ENCODE measurements at regions not wholly inside any gene's neighbourhood (a gene's known extent, or its start where the extent isn't known, plus 50 kb on each side); places are given as distances from the start of the nearest gene placed in this dataset.
"Not testable (repeated sequence)": the region's sequence is repeated elsewhere in the genome, so short reads cannot be mapped to it uniquely, and the experiment has no call there.

DNA sequence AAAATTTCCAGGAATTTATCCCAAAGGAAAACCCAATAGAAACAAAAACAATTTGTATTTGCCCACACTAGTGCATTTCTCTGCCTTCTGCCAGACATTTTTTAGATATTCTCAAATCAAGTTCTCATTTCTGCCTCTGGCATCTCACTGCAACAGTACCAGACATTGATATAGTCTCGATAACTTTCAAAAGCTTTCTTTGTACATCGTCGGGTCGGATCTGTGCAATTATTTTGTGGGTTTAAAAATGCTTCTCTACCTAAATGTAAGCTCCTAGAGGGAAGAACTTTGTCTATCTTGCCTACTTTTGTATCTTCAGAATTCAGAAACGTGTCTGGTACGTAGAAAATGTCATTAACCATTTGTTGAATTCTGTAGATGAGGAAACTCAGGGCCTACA is 125.5 kb upstream of the LIFR start:
- TF ChIP-seq, protein P1, sequence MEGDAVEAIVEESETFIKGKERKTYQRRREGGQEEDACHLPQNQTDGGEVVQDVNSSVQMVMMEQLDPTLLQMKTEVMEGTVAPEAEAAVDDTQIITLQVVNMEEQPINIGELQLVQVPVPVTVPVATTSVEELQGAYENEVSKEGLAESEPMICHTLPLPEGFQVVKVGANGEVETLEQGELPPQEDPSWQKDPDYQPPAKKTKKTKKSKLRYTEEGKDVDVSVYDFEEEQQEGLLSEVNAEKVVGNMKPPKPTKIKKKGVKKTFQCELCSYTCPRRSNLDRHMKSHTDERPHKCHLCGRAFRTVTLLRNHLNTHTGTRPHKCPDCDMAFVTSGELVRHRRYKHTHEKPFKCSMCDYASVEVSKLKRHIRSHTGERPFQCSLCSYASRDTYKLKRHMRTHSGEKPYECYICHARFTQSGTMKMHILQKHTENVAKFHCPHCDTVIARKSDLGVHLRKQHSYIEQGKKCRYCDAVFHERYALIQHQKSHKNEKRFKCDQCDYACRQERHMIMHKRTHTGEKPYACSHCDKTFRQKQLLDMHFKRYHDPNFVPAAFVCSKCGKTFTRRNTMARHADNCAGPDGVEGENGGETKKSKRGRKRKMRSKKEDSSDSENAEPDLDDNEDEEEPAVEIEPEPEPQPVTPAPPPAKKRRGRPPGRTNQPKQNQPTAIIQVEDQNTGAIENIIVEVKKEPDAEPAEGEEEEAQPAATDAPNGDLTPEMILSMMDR (IDR thresholded peaks at IDR 0.05; ENCODE audit: low read depth, low read length), result no peak
- no peak overlapping the region for H3K4me3 ChIP-seq (replicated peaks in 1 of 2; ENCODE audit: low read depth in 2 of 2, low read length in 2 of 2)
- DNase-seq (ENCODE audit: low read depth in 2 of 2), result no peak

DNA sequence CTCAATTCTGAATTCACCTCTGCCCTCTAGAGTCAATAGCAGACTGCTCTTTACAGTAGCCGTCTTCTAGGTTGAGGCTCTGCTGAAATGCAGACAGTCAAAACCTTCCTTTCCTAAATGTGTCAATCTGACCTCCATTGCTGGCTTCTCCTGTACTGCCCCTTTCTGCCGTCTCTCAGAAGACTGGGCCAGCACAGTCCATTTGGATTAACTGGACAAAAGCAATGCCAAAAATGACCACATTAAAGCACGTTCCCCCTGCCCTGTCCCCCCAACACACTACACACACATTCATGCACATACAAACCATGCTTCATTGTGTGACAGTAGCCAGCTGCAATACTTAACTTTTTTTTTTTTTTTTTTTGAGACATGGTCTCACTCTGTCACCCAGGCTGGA is 130.2 kb upstream of the LIFR start:
- DNase-seq (ENCODE audit: low read depth in 2 of 2), result no peak
- TF ChIP-seq, protein P1 (IDR thresholded peaks at IDR 0.05; ENCODE audit: low read depth, low read length), result no peak

DNA sequence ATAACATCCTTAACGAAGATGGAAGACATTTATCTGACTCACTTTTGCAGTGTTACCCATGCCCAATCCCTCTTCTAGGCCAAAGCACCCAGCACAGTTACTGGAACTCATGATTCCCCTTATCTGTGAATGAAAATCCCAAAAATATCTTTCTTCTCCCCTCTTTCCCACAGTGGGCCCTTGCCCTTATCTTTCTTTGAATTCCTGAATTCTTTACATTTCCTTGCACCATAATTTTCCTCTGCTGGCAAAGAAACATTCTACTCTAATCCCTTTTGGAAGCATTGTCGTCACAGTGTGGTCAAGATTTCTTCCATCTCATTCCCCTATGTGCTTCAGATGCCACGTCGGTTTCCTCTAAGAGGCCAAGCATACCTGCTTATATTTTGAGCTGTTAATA is 135.9 kb upstream of the LIFR start:
- no peak overlapping the region for H3K4me3 ChIP-seq (replicated peaks in 1 of 2; ENCODE audit: low read depth in 2 of 2, low read length in 2 of 2)
- TF ChIP-seq, protein P1 (IDR thresholded peaks at IDR 0.05; ENCODE audit: low read depth, low read length), result no peak
- DNase-seq (ENCODE audit: low read depth in 2 of 2), result peak in 1 of 2 donors; percentile 75

More for the DNA sequence above, 130.2 kb upstream of the LIFR start:
- no peak overlapping the region for H3K4me3 ChIP-seq (replicated peaks in 1 of 2; ENCODE audit: low read depth in 2 of 2, low read length in 2 of 2)

DNA sequence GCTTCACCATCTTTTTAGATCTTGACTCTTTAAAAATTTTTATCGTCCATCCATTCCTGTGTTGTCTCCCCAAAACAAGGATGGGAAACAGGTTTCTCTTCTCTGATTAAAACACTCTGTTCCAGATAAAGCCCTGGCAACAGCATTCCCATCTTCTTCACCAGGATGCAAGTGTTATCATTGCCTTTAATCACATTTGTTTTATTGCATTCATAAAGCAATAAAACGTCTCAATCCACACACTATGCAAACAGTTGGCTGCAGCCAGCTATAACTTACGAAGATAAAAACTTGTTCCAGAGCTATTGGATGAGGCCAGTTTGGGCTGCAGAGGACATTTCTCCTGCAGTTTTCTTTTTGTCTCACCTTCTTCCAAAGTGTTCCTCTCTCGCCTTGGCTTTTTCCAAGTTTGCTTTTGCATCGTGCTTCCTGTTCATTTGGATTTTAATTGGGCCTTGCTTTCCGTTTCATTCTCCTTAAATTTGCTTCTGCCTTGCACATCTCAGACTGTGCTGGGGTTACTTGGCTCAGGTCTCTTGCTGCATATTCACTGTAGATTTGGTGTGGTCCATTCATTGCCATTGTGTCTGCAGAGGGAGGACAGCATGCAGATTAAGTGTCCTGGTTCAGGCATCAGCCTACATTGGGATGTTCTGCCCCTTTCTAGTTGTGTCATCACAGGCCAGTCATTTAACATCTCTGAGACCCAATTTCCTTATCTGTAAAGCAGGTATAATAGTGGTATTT is 136.5 kb upstream of the LIFR start:
- no peak for DNase-seq (ENCODE audit: low read depth in 2 of 2)
- TF ChIP-seq, protein P1 (IDR thresholded peaks at IDR 0.05; ENCODE audit: low read depth, low read length), result no peak
- no peak overlapping the region for H3K4me3 ChIP-seq (replicated peaks in 1 of 2; ENCODE audit: low read depth in 2 of 2, low read length in 2 of 2)

DNA sequence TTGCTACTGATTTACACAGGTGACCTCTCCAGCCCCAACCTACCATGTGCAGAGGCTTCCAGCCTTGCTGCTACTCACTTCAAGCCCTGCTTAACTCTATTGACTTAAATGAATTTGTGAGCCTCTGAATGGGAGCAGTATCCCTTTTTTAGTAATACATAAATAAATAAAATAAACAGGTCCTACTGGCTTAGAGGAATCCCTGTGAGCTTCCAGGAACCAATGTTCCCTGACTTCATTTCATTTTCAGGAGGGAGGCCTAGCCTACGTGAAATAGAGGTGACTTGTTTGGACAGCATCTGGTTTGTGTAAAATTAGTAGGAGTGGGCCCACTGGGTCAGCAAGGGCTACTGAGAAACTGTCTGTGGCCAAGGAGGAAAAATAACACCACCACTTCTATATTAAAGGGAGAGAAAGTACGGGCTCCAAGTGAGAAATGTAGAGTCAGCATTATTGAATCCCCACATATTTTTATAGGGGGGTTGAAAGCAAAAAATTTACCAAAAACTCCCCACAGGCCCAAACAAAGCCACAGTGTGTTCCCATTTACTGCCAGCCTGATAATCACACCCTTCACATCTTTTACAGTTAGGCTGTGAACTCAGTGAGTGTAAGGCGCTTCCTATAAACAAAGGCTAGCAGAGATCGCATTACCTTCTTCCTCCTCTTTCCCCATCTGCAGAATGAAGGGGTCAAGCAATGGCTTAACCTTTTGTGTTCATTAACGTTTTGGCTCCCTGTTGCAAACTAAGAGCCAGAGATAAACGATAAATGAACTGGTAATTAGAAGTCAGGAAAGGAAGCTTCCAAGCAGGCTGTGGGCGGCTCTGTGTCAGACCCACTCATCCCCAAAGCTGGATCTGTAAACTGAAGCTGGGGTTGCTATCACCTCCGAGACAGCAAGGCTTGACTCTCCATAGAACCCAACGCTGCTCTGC is 138.8 kb upstream of the LIFR start:
- H3K4me3 ChIP-seq (replicated peaks in 1 of 2; ENCODE audit: low read depth in 2 of 2, low read length in 2 of 2), result no peak overlapping the region
- TF ChIP-seq, protein P1 (IDR thresholded peaks at IDR 0.05; ENCODE audit: low read depth, low read length), result no peak
- peak in 1 of 2 donors; percentile 63 for DNase-seq (ENCODE audit: low read depth in 2 of 2)

DNA sequence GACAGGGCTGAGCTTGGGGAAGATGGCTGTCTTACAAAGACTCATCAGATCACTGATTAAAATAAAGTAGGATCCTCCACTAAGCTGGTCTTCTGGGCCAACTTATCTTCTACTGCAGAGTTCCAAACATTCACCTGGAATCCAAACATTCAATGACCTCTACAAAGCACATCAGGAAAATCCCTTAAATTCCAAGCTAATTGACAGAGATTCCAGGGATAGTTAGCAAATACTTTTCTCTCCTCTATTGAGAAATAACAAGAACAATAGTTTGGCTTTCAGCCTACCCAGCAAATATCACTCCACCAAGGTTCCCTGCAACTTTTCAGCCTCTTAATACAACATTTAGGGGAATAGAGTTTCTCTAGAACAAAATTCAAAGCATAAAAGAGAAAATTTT is 140.6 kb upstream of the LIFR start:
- DNase-seq (ENCODE audit: low read depth in 2 of 2), result peak; percentile 43 to 68
- H3K4me3 ChIP-seq (replicated peaks in 1 of 2; ENCODE audit: low read depth in 2 of 2, low read length in 2 of 2), result no peak overlapping the region
- TF ChIP-seq, protein P1 (IDR thresholded peaks at IDR 0.05; ENCODE audit: low read depth, low read length), result no peak

DNA sequence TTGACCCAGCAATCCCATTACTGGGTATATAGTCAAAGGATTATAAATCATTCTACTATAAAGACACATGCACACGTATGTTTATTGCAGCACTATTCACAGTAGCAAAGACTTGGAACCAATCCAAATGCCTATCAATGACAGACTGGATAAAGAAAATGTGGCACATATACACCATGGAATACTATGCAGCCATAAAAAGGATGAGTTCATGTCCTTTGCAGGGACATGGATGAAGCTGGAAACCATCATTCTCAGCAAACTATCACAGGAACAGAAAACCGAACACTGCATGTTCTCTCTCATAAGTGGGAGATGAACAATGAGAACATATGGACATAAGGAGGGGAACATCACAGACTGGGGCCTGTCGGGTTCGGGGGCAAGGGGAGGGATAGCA is 140.3 kb upstream of the OSMR start:
- not testable (repeated sequence) for DNase-seq (ENCODE audit: low read depth in 2 of 2); H3K4me3 ChIP-seq (replicated peaks in 1 of 2; ENCODE audit: low read depth in 2 of 2, low read length in 2 of 2)

Measured in cardiac fibroblast (primary cell).